Chondrocyte (in vitro differentiated cells): ENCODE measurements at regions not wholly inside any gene's neighbourhood (a gene's known extent, or its start where the extent isn't known, plus 50 kb on each side); places are given as distances from the start of the nearest gene placed in this dataset.

Experiments used
- DNase-seq: peaks from one replicate; pipeline ENCODE4 v3.0.0; 2021; ENCODE audit warnings: mixed read lengths, low spot score
- H3K27ac Mint-ChIP-seq: one replicate; pipeline ENCODE4 v1.8.0; 2021; ENCODE audit warnings: mild to moderate bottlenecking, moderate library complexity, mixed read lengths; ENCODE audit not compliant: unreplicated experiment
- H3K27me3 Mint-ChIP-seq: 2 replicates; pipeline ENCODE4 v1.8.0; 2021; ENCODE audit warnings: low read depth, mixed read lengths
- H3K36me3 Mint-ChIP-seq: 2 replicates; pipeline ENCODE4 v1.8.0; 2021; ENCODE audit warnings: low read depth, mixed read lengths
- H3K4me1 Mint-ChIP-seq: 2 replicates; pipeline ENCODE4 v1.8.0; 2021; ENCODE audit warnings: low read depth, mild to moderate bottlenecking, mixed read lengths
- H3K4me3 Mint-ChIP-seq: one replicate; pipeline ENCODE4 v1.8.0; 2021; ENCODE audit warnings: mild to moderate bottlenecking, moderate library complexity, mixed read lengths; ENCODE audit not compliant: unreplicated experiment
- H3K9me3 Mint-ChIP-seq: 2 replicates; pipeline ENCODE4 v1.8.0; 2021; ENCODE audit warnings: low read depth, mixed read lengths
- TF ChIP-seq, protein P1 (sequence below): fragments of 200-600 bp; sonication (generic); IDR thresholded peaks from 2 replicates; pipeline ENCODE4 v1.5.0; 2021; ENCODE audit warnings: antibody characterized with exemption, mild to moderate bottlenecking, moderate library complexity

GRCh38 chr14:94906577-94906976 lies 136.7 kb upstream of the GSC start:
- H3K9me3 Mint-ChIP-seq = peaks cover 12% of the 10 kb centered on the region
- no peak overlapping the region for H3K27ac Mint-ChIP-seq
- TF ChIP-seq, protein P1, sequence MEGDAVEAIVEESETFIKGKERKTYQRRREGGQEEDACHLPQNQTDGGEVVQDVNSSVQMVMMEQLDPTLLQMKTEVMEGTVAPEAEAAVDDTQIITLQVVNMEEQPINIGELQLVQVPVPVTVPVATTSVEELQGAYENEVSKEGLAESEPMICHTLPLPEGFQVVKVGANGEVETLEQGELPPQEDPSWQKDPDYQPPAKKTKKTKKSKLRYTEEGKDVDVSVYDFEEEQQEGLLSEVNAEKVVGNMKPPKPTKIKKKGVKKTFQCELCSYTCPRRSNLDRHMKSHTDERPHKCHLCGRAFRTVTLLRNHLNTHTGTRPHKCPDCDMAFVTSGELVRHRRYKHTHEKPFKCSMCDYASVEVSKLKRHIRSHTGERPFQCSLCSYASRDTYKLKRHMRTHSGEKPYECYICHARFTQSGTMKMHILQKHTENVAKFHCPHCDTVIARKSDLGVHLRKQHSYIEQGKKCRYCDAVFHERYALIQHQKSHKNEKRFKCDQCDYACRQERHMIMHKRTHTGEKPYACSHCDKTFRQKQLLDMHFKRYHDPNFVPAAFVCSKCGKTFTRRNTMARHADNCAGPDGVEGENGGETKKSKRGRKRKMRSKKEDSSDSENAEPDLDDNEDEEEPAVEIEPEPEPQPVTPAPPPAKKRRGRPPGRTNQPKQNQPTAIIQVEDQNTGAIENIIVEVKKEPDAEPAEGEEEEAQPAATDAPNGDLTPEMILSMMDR = no peak

GRCh38 chr14:94904636-94905035 lies 134.7 kb upstream of the GSC start:
- H3K27me3 Mint-ChIP-seq = no peaks in the 10 kb centered on the region
- no peak for DNase-seq
- TF ChIP-seq, protein P1 = no peak
- no peaks in the 10 kb centered on the region for H3K9me3 Mint-ChIP-seq
- peaks cover 31% of the 10 kb centered on the region for H3K4me1 Mint-ChIP-seq
- no peak overlapping the region for H3K4me3 Mint-ChIP-seq
- H3K27ac Mint-ChIP-seq = peak overlapping the region; percentile 82
- no peaks in the 10 kb centered on the region for H3K36me3 Mint-ChIP-seq

More at GRCh38 chr14:94906577-94906976, 136.7 kb upstream of the GSC start:
- Mint-ChIP-seq H3K4me3 (no peak overlapping the region), H3K27me3 (no peaks in the 10 kb centered on the region), H3K36me3 (peaks cover 7% of the 10 kb centered on the region), H3K4me1 (peaks cover 31% of the 10 kb centered on the region)
- DNase-seq = no peak

DNA sequence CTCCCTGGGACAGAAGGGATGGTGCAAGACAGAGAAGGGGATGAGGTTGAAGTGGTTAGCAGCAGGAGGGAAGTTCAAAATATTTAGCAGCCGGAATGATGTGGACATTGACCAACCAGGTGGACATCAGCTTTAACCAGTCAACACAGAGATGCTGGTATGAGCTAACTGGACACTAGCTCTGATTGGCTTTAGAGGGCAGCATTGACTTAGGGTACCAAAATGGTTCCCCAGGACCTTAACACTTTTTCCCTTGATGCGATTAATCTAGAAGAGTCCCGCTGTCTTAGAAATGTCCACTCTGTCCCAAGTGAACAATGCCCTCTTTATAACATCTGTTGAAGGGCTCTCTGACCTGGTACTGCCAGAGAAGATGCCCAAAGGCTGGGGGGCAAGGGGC lies 134.0 kb upstream of the GSC start:
- peak overlapping the region; percentile 19 for H3K27ac Mint-ChIP-seq
- no peaks in the 10 kb centered on the region for H3K36me3 Mint-ChIP-seq
- no peaks in the 10 kb centered on the region for H3K27me3 Mint-ChIP-seq
- peaks cover 31% of the 10 kb centered on the region for H3K4me1 Mint-ChIP-seq
- no peak for DNase-seq
- TF ChIP-seq, protein P1 = peak; percentile 23
- H3K4me3 Mint-ChIP-seq = no peak overlapping the region
- H3K9me3 Mint-ChIP-seq = no peaks in the 10 kb centered on the region

- Mint-ChIP-seq H3K4me3 (no peak overlapping the region), H3K27ac (peak overlapping the region; percentile 19), H3K4me1 (peaks cover 31% of the 10 kb centered on the region), H3K36me3 (no peaks in the 10 kb centered on the region), H3K27me3 (no peaks in the 10 kb centered on the region), H3K9me3 (no peaks in the 10 kb centered on the region)
- DNase-seq = no peak
- TF ChIP-seq, protein P1 = no peak
Observed at GRCh38 chr14:94903338-94903737, 133.4 kb upstream of the GSC start.

DNA sequence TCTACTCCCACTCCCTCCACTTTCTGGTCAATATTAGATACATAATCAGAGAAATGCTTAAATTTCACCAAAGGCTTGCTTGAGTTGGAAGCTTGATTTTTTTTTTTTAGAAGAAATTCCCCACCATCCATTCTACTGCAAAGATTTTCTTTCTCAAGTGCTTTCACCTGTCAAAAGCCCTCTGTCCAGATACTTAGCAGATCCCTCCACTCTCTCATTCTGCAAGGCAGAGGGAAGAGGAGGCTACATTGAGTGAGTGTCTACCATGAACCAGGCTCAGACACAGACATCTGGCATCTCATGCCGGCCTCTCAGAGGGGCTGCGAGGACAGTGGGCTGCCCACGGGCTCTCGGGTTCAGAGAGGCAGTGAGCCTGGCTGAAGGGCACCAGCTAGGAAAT lies 127.6 kb upstream of the GSC start:
- H3K9me3 Mint-ChIP-seq = peaks cover 5% of the 10 kb centered on the region
- H3K27ac Mint-ChIP-seq = peak overlapping the region; percentile 87
- H3K4me1 Mint-ChIP-seq = peaks cover 17% of the 10 kb centered on the region
- no peaks in the 10 kb centered on the region for H3K27me3 Mint-ChIP-seq
- TF ChIP-seq, protein P1 = no peak
- H3K36me3 Mint-ChIP-seq = no peaks in the 10 kb centered on the region
- no peak for DNase-seq
- no peak overlapping the region for H3K4me3 Mint-ChIP-seq
